ENCODE measurements at regions not wholly inside any gene's neighbourhood (a gene's known extent, or its start where the extent isn't known, plus 50 kb on each side); places are given as distances from the start of the nearest gene placed in this dataset.
A peak's percentile ranks its signal among the peaks of the same experiment; 100 is the strongest.

GRCh38 chr2:145033438-145033837, 513.5 kb upstream of the ZEB2 start:
- no peak overlapping the region for H3K27ac ChIP-seq
- intact Hi-C loops (cut with DNase I) = no loop called here
- TF ChIP-seq CTCF (IDR thresholded peaks at IDR 0.05) (no peak), POLR2A (IDR thresholded peaks at IDR 0.05) (no peak)
- H3K27me3 ChIP-seq = no peaks in the 10 kb centered on the region
- no peaks in the 10 kb centered on the region for H3K36me3 ChIP-seq
- no peaks in the 10 kb centered on the region for H3K4me1 ChIP-seq
- no peak for DNase-seq
- no peak overlapping the region for H3K4me3 ChIP-seq (replicated peaks in 1 of 3)
- no peaks in the 10 kb centered on the region for H3K9me3 ChIP-seq
- WGBS, 2 donors = 95 to 96% methylated on average over 1 of the region's 1 CpG

- TF ChIP-seq POLR2A (IDR thresholded peaks at IDR 0.05) = no peak
These were observed 512.9 kb upstream of the ZEB2 start for GRCh38 chr2:145032791-145033190.

GRCh38 chr2:145029873-145030272, 510.0 kb upstream of the ZEB2 start:
- 21 to 36% methylated on average over 3 of the region's 3 CpGs for WGBS, 2 donors
- H3K4me3 ChIP-seq (replicated peaks in 1 of 3) = no peak overlapping the region
- peak overlapping the region in 1 of 3 donors; percentile 3 for H3K27ac ChIP-seq
- no peak for TF ChIP-seq POLR2A (IDR thresholded peaks at IDR 0.05)
- no peak for TF ChIP-seq CTCF (IDR thresholded peaks at IDR 0.05)
- DNase-seq = no peak
- intact Hi-C loops (cut with DNase I) = no loop called here
- no peaks in the 10 kb centered on the region for H3K4me1 ChIP-seq
- no peaks in the 10 kb centered on the region for H3K9me3 ChIP-seq
- H3K27me3 ChIP-seq = no peaks in the 10 kb centered on the region
- H3K36me3 ChIP-seq = no peaks in the 10 kb centered on the region

More at GRCh38 chr2:145032791-145033190, 512.9 kb upstream of the ZEB2 start:
- no peaks in the 10 kb centered on the region for H3K9me3 ChIP-seq
- no peaks in the 10 kb centered on the region for H3K27me3 ChIP-seq
- intact Hi-C loops (cut with DNase I) = no loop called here
- DNase-seq = no peak
- no peak overlapping the region for H3K27ac ChIP-seq
- H3K4me3 ChIP-seq (replicated peaks in 1 of 3) = no peak overlapping the region
- WGBS, 2 donors = 82 to 83% methylated on average over 2 of the region's 2 CpGs
- no peaks in the 10 kb centered on the region for H3K4me1 ChIP-seq
- no peaks in the 10 kb centered on the region for H3K36me3 ChIP-seq

GRCh38 chr2:145029081-145029480, 509.2 kb upstream of the ZEB2 start:
- no peak overlapping the region for H3K27ac ChIP-seq
- no peak overlapping the region for H3K4me3 ChIP-seq (replicated peaks in 1 of 3)
- no peak for DNase-seq
- 86% methylated on average over 5 of the region's 5 CpGs for WGBS, 2 donors
- no peaks in the 10 kb centered on the region for H3K36me3 ChIP-seq
- no peaks in the 10 kb centered on the region for H3K9me3 ChIP-seq
- intact Hi-C loops (cut with DNase I) = no loop called here
- no peak for TF ChIP-seq CTCF (IDR thresholded peaks at IDR 0.05)
- no peaks in the 10 kb centered on the region for H3K4me1 ChIP-seq
- no peaks in the 10 kb centered on the region for H3K27me3 ChIP-seq

- WGBS, 2 donors = 62 to 67% methylated on average over 8 of the region's 8 CpGs
- H3K27me3 ChIP-seq = no peaks in the 10 kb centered on the region
- TF ChIP-seq CTCF (IDR thresholded peaks at IDR 0.05) (no peak), POLR2A (IDR thresholded peaks at IDR 0.05) (no peak)
- H3K36me3 ChIP-seq = no peaks in the 10 kb centered on the region
- no peak for DNase-seq
- intact Hi-C loops (cut with DNase I) = no loop called here
- H3K9me3 ChIP-seq = no peaks in the 10 kb centered on the region
- no peaks in the 10 kb centered on the region for H3K4me1 ChIP-seq
- H3K27ac ChIP-seq = no peak overlapping the region
- no peak overlapping the region for H3K4me3 ChIP-seq (replicated peaks in 1 of 3)
These were observed 508.4 kb upstream of the ZEB2 start for GRCh38 chr2:145028101-145028920.
